T-helper 2 cell treated with Interferon-gamma antibody and Interleukin-4, amounts not matched to agents 5 μg/mL and 100 μg/mL, for 36 hours (primary cell): ENCODE measurements at regions not wholly inside any gene's neighbourhood (a gene's known extent, or its start where the extent isn't known, plus 50 kb on each side); places are given as distances from the start of the nearest gene placed in this dataset.

Experiments used
- DNase-seq: peaks from one replicate; pipeline ENCODE4 v3.0.0; 2021; ENCODE audit warnings: low spot score
- H3K27ac Mint-ChIP-seq: one replicate; pipeline ENCODE4 v1.8.0; 2021; ENCODE audit warnings: mild to moderate bottlenecking, mixed read lengths
- H3K27me3 Mint-ChIP-seq: one replicate; pipeline ENCODE4 v1.8.0; 2021; ENCODE audit warnings: low read depth, mixed read lengths
- H3K36me3 Mint-ChIP-seq: one replicate; pipeline ENCODE4 v1.8.0; 2021; ENCODE audit warnings: low read depth, mixed read lengths
- H3K4me1 Mint-ChIP-seq: one replicate; pipeline ENCODE4 v1.8.0; 2021; ENCODE audit warnings: low read depth, mixed read lengths
- H3K4me3 Mint-ChIP-seq: one replicate; pipeline ENCODE4 v1.8.0; 2022; ENCODE audit warnings: mild to moderate bottlenecking, moderate library complexity, mixed read lengths
- H3K9me3 Mint-ChIP-seq: one replicate; pipeline ENCODE4 v1.8.0; 2021; ENCODE audit warnings: mixed read lengths

DNA sequence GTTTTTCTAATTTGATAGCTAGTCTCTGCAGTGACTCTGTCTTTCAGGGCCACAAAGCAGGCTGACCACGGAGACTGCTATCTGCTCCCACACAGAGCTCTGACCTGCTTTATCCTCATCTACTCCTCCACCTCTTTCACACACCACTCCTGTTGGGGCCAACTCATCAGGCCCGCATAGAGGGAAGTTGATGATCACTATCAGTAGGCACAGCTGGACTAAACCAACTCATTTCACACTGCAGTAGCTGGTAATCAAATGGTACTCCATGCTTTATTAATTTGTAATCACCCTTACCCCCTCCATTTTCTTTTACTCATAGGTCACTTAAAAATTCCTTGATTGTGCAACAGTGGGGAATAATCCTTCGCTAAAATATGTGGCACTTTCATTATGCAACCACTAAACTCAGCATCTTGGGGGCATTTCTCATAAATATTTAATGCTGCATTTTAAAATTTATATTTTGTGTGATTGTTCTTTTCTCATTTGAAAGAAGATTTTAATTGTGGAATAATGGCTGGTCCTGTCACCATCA, 249.8 kb upstream of the GCFC2 start:
- H3K9me3 Mint-ChIP-seq, result no peaks in the 10 kb centered on the region
- H3K27ac Mint-ChIP-seq, result no peak overlapping the region
- H3K4me1 Mint-ChIP-seq, result no peaks in the 10 kb centered on the region
- no peak for DNase-seq
- H3K27me3 Mint-ChIP-seq, result no peaks in the 10 kb centered on the region
- H3K4me3 Mint-ChIP-seq, result no peak overlapping the region
- no peaks in the 10 kb centered on the region for H3K36me3 Mint-ChIP-seq

GRCh38 chr2:75959724-75960471, 249.2 kb upstream of the GCFC2 start:
- Mint-ChIP-seq H3K27me3 (no peaks in the 10 kb centered on the region), H3K4me3 (no peak overlapping the region), H3K9me3 (no peaks in the 10 kb centered on the region), H3K4me1 (no peaks in the 10 kb centered on the region), H3K27ac (no peak overlapping the region), H3K36me3 (no peaks in the 10 kb centered on the region)
- DNase-seq, result no peak

DNA sequence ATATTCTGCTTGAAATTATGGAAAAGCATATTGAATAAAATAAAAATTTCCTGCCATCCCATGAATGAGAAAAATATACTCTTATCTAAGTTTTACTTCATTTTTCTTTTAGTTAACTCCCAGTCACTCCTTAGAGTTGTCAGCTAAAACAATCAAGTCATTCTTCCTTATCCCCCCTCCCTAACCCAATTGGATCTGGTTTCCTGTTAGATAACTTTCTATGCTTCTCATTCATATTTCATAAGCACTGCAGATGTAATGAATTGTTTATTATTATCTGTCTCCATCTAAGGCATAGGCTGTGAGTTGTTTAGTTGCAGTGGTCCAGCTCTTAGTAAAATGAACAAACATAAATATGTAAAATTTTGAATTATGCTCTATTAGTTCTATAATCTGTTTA, 244.0 kb upstream of the GCFC2 start:
- no peaks in the 10 kb centered on the region for H3K36me3 Mint-ChIP-seq
- DNase-seq, result no peak
- no peak overlapping the region for H3K4me3 Mint-ChIP-seq
- no peaks in the 10 kb centered on the region for H3K27me3 Mint-ChIP-seq
- no peak overlapping the region for H3K27ac Mint-ChIP-seq
- H3K4me1 Mint-ChIP-seq, result no peaks in the 10 kb centered on the region
- no peaks in the 10 kb centered on the region for H3K9me3 Mint-ChIP-seq

GRCh38 chr2:75952173-75952572, 241.5 kb upstream of the GCFC2 start:
- H3K4me3 Mint-ChIP-seq, result no peak overlapping the region
- H3K27me3 Mint-ChIP-seq, result no peaks in the 10 kb centered on the region
- no peak overlapping the region for H3K27ac Mint-ChIP-seq
- DNase-seq, result no peak
- no peaks in the 10 kb centered on the region for H3K36me3 Mint-ChIP-seq
- H3K9me3 Mint-ChIP-seq, result no peaks in the 10 kb centered on the region
- H3K4me1 Mint-ChIP-seq, result no peaks in the 10 kb centered on the region

DNA sequence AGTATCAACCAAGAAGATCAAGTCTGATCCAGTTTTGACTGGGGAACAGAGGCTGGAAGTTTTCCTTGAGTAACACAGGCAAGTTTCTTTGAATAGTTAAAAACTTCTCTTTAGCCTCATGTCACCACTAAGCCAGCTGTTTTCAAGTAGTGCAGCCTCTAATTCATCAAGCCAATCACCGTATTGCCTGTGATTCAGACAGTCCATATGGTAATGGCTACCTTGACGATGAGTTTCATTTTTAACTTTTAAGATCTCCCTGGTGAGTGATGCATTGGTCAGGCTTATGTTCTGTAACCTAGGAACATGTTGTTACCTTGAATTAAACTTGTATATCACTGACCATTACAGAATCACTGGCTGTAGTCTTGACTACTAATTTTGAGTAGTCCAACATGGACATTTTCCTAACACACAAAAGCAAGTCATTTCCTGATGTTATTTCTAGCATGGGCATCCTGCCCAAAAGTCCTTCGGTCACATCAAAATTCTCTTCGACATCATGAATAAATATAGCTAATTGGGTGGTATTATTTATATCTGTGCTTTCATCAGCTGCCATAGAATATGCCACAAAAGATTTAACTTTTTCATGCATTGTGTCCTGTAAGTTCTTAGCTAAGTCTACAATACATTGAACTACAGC, 238.8 kb upstream of the GCFC2 start:
- DNase-seq, result no peak
- Mint-ChIP-seq H3K9me3 (no peaks in the 10 kb centered on the region), H3K36me3 (no peaks in the 10 kb centered on the region), H3K4me1 (no peaks in the 10 kb centered on the region), H3K27ac (no peak overlapping the region), H3K27me3 (no peaks in the 10 kb centered on the region), H3K4me3 (no peak overlapping the region)

DNA sequence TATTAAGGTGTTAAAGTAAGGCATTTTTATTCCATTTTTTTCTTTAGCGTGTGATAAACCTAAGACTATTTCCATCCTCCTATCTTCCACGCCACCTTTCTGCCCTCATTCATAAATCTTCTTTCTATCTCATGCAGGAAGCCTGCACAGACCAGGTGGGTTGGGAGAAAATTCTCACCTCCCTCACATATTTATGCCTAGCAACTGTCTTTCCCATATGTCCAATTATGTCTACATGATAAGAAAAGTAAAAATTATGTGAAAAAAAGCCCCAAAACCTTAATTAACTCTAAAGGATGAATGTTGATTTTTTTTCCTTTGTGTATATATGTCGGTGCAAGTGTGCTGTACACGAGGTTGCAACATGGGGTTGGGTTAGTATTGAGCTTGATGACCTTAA, 225.6 kb upstream of the GCFC2 start:
- H3K4me1 Mint-ChIP-seq, result no peaks in the 10 kb centered on the region
- H3K36me3 Mint-ChIP-seq, result no peaks in the 10 kb centered on the region
- no peaks in the 10 kb centered on the region for H3K27me3 Mint-ChIP-seq
- no peak overlapping the region for H3K27ac Mint-ChIP-seq
- no peak overlapping the region for H3K4me3 Mint-ChIP-seq
- DNase-seq, result no peak
- H3K9me3 Mint-ChIP-seq, result peaks cover 20% of the 10 kb centered on the region

DNA sequence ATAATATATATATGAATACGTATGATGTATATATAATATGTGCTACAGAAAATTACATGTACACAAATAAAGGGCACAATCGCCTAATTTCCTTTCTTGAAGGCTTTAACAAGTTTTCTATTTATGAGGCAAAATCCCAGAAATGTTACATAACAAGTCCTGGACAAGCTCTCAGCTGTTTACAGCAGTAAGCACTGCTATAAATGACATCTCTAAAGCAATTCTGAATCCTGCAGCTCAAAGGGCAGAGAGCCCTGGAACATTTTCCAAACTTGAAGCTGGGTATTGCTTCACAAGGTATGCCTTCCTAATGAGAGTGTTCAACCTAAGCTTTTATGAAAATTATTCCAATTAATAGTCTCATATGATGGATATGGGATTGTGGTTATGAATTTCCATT, 222.3 kb upstream of the GCFC2 start:
- Mint-ChIP-seq H3K27ac (no peak overlapping the region), H3K36me3 (no peaks in the 10 kb centered on the region), H3K4me1 (no peaks in the 10 kb centered on the region), H3K27me3 (no peaks in the 10 kb centered on the region), H3K4me3 (no peak overlapping the region), H3K9me3 (peaks cover 14% of the 10 kb centered on the region)
- no peak for DNase-seq

GRCh38 chr2:75928093-75928492, 217.4 kb upstream of the GCFC2 start:
- H3K9me3 Mint-ChIP-seq, result peaks cover 5% of the 10 kb centered on the region
- H3K36me3 Mint-ChIP-seq, result no peaks in the 10 kb centered on the region
- no peaks in the 10 kb centered on the region for H3K27me3 Mint-ChIP-seq
- DNase-seq, result no peak
- H3K27ac Mint-ChIP-seq, result no peak overlapping the region
- no peak overlapping the region for H3K4me3 Mint-ChIP-seq
- H3K4me1 Mint-ChIP-seq, result no peaks in the 10 kb centered on the region

GRCh38 chr2:75925331-75926024, 214.8 kb upstream of the GCFC2 start:
- DNase-seq, result no peak
- H3K4me3 Mint-ChIP-seq, result no peak overlapping the region
- H3K9me3 Mint-ChIP-seq, result peaks cover 5% of the 10 kb centered on the region
- H3K27ac Mint-ChIP-seq, result no peak overlapping the region
- no peaks in the 10 kb centered on the region for H3K36me3 Mint-ChIP-seq
- H3K27me3 Mint-ChIP-seq, result no peaks in the 10 kb centered on the region
- H3K4me1 Mint-ChIP-seq, result no peaks in the 10 kb centered on the region

DNA sequence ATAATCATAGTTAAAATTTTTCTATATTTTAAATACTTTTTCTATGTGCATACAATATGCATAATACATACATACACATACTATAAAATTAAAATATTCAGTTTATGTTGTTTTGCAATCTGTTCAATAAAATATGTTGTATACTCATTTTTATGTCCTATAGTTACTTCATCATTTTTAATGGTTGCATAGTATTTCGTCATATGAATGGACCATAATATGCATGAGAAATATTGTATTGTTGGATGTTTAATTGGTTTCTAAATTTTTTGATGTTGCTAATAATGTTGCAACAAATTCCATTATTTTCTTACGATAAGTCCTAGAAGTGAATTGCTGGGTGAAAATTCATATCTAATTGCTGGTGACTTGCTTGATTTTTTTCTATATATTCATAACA, 211.5 kb upstream of the GCFC2 start:
- no peaks in the 10 kb centered on the region for H3K9me3 Mint-ChIP-seq
- no peaks in the 10 kb centered on the region for H3K27me3 Mint-ChIP-seq
- no peaks in the 10 kb centered on the region for H3K36me3 Mint-ChIP-seq
- no peak overlapping the region for H3K4me3 Mint-ChIP-seq
- DNase-seq, result no peak
- H3K27ac Mint-ChIP-seq, result no peak overlapping the region
- no peaks in the 10 kb centered on the region for H3K4me1 Mint-ChIP-seq

DNA sequence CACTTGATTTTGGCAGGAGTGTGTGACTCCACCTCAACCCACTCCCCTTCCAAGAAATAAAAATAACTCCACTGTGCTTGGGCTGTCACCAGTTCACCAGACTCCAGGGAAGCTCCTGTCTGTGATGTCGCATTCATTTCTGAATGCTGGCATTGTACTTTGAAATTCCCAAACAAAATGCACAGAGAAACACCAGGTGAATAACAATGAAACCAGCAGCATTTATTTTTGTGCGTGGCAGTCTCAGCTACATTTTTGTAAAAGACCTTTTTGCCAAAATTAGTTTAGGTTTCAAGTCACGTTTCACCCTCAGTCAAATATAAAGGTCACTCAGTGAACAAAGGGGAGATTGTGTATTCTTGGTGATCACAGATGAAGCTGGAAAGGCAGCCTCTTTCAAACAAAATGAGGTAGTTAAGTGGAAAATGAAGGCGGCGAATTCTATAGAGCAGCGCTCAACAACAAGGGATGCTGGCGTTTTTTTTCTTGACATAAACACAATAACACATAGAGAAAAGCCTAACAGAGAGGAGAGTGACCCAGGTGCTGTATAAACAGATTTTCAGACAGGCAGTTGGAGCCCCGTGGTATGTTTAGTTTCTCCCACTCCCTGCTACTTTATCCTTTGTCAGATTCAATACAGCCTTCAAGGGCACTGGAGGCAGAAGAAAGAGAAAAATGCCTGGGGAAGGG, 210.3 kb upstream of the GCFC2 start:
- Mint-ChIP-seq H3K36me3 (no peaks in the 10 kb centered on the region), H3K27me3 (no peaks in the 10 kb centered on the region), H3K9me3 (no peaks in the 10 kb centered on the region), H3K4me3 (no peak overlapping the region), H3K27ac (no peak overlapping the region), H3K4me1 (no peaks in the 10 kb centered on the region)
- DNase-seq, result no peak

DNA sequence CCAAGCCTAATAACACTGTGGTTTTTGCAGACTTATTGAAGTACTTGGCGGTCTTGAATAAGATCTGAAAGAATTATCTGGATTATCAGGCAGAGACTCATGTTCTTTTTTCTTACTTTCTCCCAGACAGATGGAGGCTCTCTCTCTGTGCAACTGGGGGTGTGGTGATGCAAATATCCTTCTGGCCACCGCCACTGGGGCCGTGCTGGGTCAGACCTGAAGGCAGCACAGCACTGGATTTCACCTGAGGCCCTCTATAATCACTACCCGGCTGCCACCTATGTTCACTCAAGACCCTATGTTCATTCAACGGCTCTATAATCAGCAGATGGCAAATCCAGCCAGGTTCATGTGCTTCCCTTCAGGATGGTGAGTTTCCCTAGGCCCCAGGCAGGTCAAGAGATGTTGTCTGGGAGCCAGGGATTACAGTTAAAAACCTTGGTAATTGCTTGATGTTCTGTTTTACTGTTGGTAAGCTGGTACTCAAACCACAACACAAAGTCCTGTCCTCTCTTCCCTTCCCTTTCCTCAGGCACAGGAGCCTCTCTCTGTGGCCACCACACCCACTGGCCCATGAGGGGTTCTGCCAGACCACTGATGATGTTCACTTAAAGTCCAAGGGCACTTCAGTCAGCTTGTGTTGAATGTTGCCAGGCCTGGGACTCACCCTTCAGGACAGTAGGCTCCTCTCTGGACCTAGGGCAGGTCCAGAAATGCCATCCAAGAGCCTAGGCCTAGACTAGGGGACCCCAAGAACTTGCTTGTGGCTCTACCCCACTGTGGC, 205.3 kb upstream of the GCFC2 start:
- Mint-ChIP-seq H3K9me3 (no peaks in the 10 kb centered on the region), H3K4me3 (no peak overlapping the region), H3K27me3 (no peaks in the 10 kb centered on the region), H3K27ac (no peak overlapping the region), H3K36me3 (no peaks in the 10 kb centered on the region), H3K4me1 (no peaks in the 10 kb centered on the region)
- no peak for DNase-seq

DNA sequence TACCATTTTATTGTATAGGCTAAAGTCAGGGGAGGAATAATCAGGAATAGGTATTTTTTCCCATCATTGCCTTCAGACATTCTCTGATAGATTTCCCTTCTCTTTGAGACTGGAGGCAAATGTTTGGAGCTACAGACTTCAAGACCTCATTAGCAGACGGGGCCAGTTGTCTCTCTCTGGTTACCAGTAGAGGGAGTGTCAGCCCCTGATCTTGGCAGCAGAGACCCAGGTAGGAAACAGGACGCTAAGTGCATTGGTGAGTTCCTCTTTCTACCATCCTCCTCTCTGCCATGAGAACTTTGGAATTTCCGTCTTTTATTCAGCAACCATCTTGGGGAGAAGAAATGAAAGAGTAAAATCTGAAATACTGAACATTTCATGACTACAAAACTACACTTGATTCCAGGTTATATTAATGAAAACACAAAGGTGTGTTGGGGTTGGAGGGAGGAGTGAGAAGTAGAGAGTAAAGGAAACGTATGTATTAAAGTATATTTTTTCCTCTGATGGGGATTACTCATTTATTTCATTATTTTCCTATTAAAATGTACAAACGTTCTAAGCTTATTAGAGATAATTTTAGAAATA, 186.2 kb upstream of the GCFC2 start:
- no peak for DNase-seq
- Mint-ChIP-seq H3K9me3 (no peaks in the 10 kb centered on the region), H3K4me3 (no peak overlapping the region)

More for the DNA sequence above, 186.2 kb upstream of the GCFC2 start:
- no peaks in the 10 kb centered on the region for H3K36me3 Mint-ChIP-seq
- no peak overlapping the region for H3K27ac Mint-ChIP-seq
- H3K27me3 Mint-ChIP-seq, result no peaks in the 10 kb centered on the region
- H3K4me1 Mint-ChIP-seq, result no peaks in the 10 kb centered on the region
